ENCODE measurements at regions not wholly inside any gene's neighbourhood (a gene's known extent, or its start where the extent isn't known, plus 50 kb on each side); places are given as distances from the start of the nearest gene placed in this dataset.

- in situ Hi-C loops (cut with MboI; ENCODE audit: low sequenced_read_pairs), result loop anchor here (25.0 kb wide), 1 partner anchor 103 kb away; no protein-coding TSS in a partner anchor
These were observed 124.4 kb upstream of the IRF2BP2 start for GRCh38 chr1:234734412-234734835.

- in situ Hi-C loops (cut with MboI; ENCODE audit: low sequenced_read_pairs), result loop anchor here (25.0 kb wide), 1 partner anchor 104 kb away; no protein-coding TSS in a partner anchor
These were observed 123.4 kb upstream of the IRF2BP2 start for GRCh38 chr1:234733427-234733826.

GRCh38 chr1:234732671-234733390, 122.9 kb upstream of the IRF2BP2 start:
- in situ Hi-C loops (cut with MboI; ENCODE audit: low sequenced_read_pairs), result loop anchor here (25.0 kb wide), 1 partner anchor 104 kb away; no protein-coding TSS in a partner anchor

- in situ Hi-C loops (cut with MboI; ENCODE audit: low sequenced_read_pairs), result loop anchor here (25.0 kb wide), 1 partner anchor 105 kb away; no protein-coding TSS in a partner anchor
These were observed 122.3 kb upstream of the IRF2BP2 start for GRCh38 chr1:234732260-234732659.

GRCh38 chr1:234731569-234732085, 121.6 kb upstream of the IRF2BP2 start:
- in situ Hi-C loops (cut with MboI; ENCODE audit: low sequenced_read_pairs), result loop anchor here (25.0 kb wide), 1 partner anchor 106 kb away; no protein-coding TSS in a partner anchor

GRCh38 chr1:234730770-234731568, 121.0 kb upstream of the IRF2BP2 start:
- in situ Hi-C loops (cut with MboI; ENCODE audit: low sequenced_read_pairs), result loop anchor here (25.0 kb wide), 1 partner anchor 106 kb away; no protein-coding TSS in a partner anchor

- in situ Hi-C loops (cut with MboI; ENCODE audit: low sequenced_read_pairs), result loop anchor here (25.0 kb wide), 1 partner anchor 107 kb away; no protein-coding TSS in a partner anchor
These were observed 120.4 kb upstream of the IRF2BP2 start for GRCh38 chr1:234730475-234730769.

- in situ Hi-C loops (cut with MboI; ENCODE audit: low sequenced_read_pairs), result loop anchor here (25.0 kb wide), 1 partner anchor 107 kb away; no protein-coding TSS in a partner anchor
These were observed 119.8 kb upstream of the IRF2BP2 start for GRCh38 chr1:234729561-234730474.

- in situ Hi-C loops (cut with MboI; ENCODE audit: low sequenced_read_pairs), result loop anchor here (25.0 kb wide), 1 partner anchor 109 kb away; no protein-coding TSS in a partner anchor
These were observed 118.8 kb upstream of the IRF2BP2 start for GRCh38 chr1:234728740-234729139.

GRCh38 chr1:234727018-234727940, 117.3 kb upstream of the IRF2BP2 start:
- in situ Hi-C loops (cut with MboI; ENCODE audit: low sequenced_read_pairs), result loop anchor here (25.0 kb wide), 1 partner anchor 110 kb away; no protein-coding TSS in a partner anchor

- in situ Hi-C loops (cut with MboI; ENCODE audit: low sequenced_read_pairs), result loop anchor here (25.0 kb wide), 1 partner anchor 111 kb away; no protein-coding TSS in a partner anchor
These were observed 116.5 kb upstream of the IRF2BP2 start for GRCh38 chr1:234726359-234726943.

GRCh38 chr1:234725177-234726132, 115.5 kb upstream of the IRF2BP2 start:
- in situ Hi-C loops (cut with MboI; ENCODE audit: low sequenced_read_pairs), result loop anchor here (25.0 kb wide), 1 partner anchor 112 kb away; no protein-coding TSS in a partner anchor

- in situ Hi-C loops (cut with MboI; ENCODE audit: low sequenced_read_pairs), result loop anchor here (25.0 kb wide), 1 partner anchor 113 kb away; no protein-coding TSS in a partner anchor
These were observed 114.7 kb upstream of the IRF2BP2 start for GRCh38 chr1:234724516-234725176.

- in situ Hi-C loops (cut with MboI; ENCODE audit: low sequenced_read_pairs), result no loop called here
These were observed 113.1 kb upstream of the IRF2BP2 start for GRCh38 chr1:234722904-234723720.

- in situ Hi-C loops (cut with MboI; ENCODE audit: low sequenced_read_pairs), result no loop called here
These were observed 112.3 kb upstream of the IRF2BP2 start for GRCh38 chr1:234722270-234722704.

Measured in HL-60/S4 treated with phorbol 12-myristate 13-acetate at 8.2 ng/mL for 4 days and 3 days (cell line).